ENCODE measurements at regions not wholly inside any gene's neighbourhood (a gene's known extent, or its start where the extent isn't known, plus 50 kb on each side); places are given as distances from the start of the nearest gene placed in this dataset.

GRCh38 chr2:113828049-113828742 lies 61.7 kb upstream of the ACTR3 start:
- TF ChIP-seq CEBPB (IDR thresholded peaks at IDR 0.05), result no peak
- TF ChIP-seq CREB1 (IDR thresholded peaks at IDR 0.05; ENCODE audit: low read depth), result no peak
- TF ChIP-seq TCF12 (IDR thresholded peaks at IDR 0.05; ENCODE audit: low read depth), result no peak
- TF ChIP-seq ZBTB7A (IDR thresholded peaks at IDR 0.05; ENCODE audit: low read depth), result no peak
- no peak for TF ChIP-seq RAD21 (IDR thresholded peaks at IDR 0.05; ENCODE audit: low read depth)
- TF ChIP-seq MAX (IDR thresholded peaks at IDR 0.05), result no peak
- TF ChIP-seq REST (IDR thresholded peaks at IDR 0.05; ENCODE audit: low read depth), result no peak
